Renal cortex interstitium (tissue), 11 donors: ENCODE measurements at regions not wholly inside any gene's neighbourhood (a gene's known extent, or its start where the extent isn't known, plus 50 kb on each side); places are given as distances from the start of the nearest gene placed in this dataset.
A peak's percentile ranks its signal among the peaks of the same experiment; 100 is the strongest.

Experiments used
- DNase-seq, 11 donors: peaks; one replicate each; pipeline ENCODE4 v3.0.0-alpha.2; 2013; ENCODE audit warnings: low read depth in 9 of 11, low spot score in 4 of 11; ENCODE audit errors: extremely low read depth in 1 of 11

DNA sequence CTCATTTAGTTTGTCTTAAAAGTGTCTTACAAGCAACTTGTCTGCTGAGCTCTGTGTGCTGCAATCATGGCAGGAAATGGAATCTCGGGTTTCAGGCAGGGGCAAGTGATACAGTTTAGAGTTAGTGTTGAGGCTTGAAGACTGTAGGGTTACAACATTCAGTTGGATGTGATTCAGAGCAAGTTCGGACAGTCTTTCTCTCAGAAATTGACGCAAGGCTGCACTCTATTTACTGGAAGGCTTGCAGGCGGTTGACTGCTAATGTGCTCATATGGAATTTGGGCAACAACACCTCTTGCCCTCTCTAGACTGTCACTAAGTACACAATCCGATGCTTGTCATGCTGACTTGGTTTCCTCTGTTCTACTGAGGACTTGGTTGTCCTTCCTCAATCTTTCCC, 161.7 kb upstream of the BMPER start:
- DNase-seq, result no peak

DNA sequence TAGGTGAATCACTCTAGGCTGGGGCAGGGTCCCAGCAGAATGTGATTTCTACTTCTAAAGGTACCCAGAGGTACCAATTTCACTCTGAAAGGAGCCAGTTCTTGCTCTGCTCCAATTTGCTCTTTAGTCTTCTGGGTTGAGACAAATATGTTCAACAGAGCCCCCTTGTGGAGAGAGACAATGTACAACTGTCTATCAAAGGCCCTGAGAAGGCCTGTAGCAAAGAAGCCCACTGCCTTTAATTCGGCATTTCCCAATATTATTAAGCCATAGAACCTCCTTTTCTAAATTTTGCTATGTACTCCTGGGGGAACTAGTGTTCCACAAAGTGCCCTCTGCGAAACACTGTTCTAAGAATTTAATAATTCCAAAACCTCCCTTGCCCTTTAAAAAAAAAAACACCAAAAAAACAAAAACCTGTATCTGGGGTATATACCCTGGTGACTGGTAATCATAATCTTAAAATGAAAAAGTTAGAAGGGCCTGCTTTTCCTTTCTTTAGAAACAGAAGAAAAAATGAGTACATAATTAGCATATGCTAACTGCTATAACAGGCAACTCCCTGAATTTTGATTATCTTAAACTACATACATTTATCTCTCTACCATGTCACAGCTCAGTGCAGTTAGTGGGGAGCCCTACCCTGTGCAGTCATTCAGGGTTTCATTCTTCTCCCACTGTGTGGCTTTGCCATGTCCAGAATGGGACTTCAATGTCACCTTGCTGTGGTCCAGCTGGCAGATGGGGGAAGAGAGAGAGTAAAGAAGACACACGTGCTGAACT, 160.9 kb upstream of the BMPER start:
- no peak for DNase-seq

DNA sequence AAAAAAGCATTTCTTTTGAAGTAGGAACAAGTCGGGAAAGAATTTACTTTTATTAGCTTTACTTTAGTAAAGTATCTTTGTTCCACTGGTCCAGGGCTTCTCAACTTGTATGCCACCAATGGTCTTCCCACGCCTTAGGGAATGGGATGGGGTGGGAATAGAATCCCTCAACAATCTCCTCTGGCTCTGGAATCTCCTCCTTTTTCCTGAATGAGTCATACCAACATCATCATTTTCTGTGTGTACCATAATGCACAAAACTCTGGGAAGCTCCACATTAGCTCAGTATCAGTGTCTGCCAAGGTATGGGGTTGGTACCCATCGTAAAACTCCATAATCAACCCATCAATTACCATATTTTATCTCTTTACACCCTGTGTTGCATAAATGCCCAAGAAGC, 159.4 kb upstream of the BMPER start:
- no peak for DNase-seq

DNA sequence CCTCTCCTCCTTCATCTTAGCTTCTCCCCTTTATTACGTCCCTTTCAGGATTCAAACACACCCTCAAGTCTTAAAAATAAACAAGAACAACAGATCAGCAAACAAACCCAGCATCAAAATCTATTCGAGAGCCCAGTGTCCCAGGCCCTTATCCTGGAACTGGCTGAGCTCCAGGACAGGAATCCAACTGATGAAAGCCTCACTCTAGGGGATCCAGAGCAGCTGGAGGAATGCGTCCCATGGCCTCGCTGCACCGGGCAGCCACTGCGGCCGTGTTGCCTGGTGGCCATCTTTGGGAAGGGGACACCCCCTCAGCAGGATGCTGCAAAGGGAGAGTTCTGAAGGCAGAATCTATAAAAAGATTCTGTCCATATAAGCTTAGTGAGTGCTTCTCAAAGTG, 156.5 kb upstream of the BMPER start:
- no peak for DNase-seq

DNA sequence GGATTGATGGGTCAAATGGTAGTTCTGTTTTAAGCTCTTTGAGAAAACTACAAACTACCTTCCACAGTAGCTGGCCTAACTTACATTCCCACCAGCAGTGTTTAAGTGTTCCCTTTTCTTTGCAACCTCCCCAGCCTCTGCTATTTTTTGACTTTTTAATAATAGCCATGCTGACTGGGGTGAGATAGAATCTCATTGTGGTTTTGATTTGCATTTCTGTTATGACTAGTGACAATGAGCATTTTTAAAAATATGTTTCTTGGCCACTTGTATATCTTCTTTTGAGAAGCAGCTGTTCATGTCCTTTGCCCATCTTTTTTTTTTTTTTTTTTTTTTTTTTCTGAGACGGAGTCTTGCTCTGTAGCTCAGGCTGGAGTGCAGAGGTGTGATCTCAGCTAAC, 155.2 kb upstream of the BMPER start:
- no peak for DNase-seq

DNA sequence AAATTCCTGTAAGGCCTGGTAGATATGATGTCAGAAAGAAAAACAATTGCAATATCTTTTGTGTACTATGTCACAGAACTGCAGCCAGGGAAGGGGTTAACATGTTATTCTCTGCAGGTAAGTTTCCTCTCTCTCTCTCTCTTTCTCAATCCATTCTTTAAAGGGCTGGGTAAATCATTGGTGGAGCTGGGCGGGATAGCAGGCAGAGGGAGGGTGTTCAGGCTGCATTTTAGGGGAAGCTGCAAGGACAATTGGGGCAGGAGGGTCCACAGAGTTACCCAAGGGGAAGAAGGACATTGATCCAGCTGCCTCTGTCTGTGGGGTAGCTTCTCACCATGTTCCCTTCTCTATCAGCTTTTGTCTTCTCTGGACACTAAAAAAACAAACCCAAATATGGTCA, 153.9 kb upstream of the BMPER start:
- DNase-seq, result no peak

DNA sequence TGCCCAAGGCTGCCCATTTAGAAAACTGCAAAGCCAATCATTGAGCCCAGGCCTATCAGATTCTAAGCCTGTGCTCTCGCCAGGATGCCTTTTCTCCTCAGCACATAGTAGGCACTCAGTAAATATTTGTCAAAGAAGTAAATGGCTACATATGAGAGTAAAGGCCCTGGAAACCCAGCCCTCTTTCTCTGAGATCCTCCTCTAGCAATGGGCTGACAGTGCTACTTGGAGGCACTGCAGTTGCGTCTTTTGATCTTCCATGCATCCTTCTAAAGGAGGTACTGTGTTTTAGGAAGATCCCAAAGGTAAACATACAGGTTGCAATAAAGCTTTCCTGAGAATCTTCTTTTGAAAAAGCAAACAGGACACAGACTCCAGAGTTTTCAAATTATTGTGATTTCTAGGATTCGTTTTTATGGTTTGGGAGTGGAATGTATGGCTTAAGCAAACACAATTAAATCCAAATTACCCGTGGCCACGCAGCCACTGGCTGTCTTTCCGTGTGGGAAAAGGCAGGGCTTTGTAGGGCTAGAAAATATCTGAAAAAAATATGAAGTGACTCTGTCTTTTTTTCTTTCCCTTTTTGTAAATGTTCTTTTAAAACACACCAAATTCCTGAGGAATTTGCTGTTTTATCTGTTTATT, 151.3 kb upstream of the BMPER start:
- no peak for DNase-seq

DNA sequence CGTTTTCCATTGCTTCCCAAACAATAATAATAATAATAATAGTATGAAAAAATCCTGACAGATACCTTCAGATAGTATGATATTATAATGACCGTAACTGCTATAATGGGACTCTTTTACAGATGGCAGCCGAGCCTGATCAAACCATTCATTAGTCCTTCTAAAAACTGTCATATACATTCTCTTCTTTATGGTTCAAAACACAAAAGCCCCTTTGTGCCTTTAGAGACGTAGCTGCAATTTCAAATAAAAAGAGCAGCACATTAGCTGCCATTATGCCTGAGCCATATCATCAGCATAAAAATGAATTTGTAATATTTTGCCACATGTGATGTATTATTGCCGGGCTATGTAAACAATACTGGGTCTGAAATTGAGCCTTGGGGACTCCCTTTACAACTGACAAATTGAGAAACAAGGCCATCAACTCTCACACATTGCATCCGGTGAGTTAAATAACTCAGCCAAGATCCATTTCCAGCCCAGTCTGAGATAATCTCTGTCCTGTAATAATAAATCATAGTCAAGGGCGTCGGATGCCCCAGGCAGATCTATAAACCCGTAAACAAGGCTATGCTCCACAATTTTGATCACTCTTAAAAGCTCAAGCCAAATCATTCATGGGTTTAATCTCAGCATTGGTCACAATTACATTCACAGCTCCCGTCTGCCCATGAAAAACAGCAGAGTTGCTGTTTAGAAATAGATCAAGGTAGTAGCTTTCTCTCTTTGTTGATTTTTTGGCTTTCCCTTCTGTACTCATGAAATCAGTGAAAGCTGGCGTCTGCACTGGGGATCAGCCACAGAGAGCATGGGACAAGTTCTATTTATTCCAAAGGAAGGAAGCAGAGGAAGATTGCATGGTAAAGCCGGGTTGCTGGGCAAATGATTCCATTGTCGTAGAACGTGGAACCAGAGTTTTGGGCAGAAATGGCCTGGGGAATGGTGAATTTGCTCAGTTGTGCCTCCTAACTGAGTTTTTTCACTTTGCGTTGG, 150.1 kb upstream of the BMPER start:
- no peak for DNase-seq

DNA sequence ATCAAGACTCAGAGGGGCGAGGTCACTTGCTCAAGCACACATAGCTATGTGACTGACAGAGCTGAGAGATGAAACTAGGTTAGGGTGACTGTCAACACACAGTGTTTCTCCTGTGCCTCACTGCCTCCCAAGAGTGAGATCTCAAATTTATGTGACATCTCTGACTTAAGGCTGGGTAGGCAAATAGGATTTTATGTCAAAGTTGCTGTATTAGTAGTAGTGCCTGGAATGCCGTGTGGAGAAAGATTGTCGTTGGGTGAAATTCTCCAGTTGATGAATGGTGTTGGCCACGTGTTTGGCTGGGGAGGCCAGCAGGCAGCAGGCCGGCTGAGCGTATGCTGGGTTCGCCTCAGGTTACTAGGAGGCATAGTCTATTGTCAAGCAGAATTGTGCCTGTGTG, 148.3 kb upstream of the BMPER start:
- DNase-seq, result no peak

DNA sequence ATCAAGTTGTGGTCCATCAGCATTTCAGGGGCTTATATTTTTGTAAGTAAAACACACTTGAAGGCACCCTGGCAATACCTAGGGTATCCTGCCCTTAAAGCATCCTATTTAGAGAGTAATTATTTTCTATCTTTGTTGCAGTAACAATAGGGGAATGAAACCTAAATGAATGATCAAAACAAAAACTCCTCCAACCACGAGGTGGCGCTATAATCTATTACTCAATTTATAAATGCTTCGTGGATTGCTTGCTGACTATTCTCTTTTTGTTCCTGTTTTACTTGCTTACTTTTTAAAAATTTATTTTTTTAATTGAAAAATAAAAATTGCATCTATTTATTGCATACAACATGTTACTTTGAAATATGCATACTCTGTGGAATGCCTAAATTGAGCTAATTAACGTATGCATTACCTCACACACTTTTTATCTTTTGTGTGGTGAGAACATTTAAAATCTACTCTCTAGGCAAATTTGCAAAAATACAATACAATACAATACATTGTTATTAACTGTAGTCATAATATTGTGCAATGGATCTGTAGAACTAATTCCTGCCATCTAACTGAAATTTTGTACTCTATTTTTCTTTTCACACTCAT, 147.7 kb upstream of the BMPER start:
- no peak for DNase-seq

DNA sequence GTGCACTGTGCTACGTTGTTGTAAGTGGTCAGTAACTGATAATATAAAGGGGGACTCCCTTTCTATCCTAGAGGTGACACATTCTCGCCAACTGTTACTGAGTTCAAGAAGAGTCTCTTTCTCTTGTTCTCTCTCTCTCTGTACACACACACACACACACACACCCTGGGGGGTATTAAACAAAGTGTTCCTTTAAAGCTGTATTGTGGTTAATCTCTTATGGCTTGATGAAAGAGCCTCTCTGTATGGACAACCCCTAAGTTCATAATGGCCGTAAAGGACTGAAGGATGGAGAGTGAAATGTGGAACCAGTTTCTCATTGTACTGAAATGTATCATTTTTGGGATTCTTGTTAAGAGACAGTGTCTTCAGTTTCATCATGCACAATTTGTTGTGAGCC, 145.2 kb upstream of the BMPER start:
- DNase-seq, result no peak

DNA sequence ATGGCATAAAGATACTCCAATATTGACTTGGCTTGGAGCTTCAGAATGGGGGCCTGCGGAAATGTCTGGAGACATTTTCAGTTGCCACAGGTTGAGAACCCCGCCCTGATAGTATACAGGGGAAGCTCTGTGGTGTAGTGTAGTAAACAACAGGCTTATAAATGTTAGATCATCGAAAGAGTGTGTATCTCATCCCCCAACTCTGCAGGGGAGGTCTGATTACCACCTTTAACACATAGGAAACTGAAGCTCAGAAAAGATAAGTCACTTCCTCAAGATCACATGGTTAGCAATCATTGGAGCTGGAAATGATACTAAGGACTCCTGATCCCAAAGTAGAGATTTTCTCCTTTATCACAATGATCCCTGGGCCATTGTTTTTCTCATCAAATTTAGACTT, 144.5 kb upstream of the BMPER start:
- no peak for DNase-seq

DNA sequence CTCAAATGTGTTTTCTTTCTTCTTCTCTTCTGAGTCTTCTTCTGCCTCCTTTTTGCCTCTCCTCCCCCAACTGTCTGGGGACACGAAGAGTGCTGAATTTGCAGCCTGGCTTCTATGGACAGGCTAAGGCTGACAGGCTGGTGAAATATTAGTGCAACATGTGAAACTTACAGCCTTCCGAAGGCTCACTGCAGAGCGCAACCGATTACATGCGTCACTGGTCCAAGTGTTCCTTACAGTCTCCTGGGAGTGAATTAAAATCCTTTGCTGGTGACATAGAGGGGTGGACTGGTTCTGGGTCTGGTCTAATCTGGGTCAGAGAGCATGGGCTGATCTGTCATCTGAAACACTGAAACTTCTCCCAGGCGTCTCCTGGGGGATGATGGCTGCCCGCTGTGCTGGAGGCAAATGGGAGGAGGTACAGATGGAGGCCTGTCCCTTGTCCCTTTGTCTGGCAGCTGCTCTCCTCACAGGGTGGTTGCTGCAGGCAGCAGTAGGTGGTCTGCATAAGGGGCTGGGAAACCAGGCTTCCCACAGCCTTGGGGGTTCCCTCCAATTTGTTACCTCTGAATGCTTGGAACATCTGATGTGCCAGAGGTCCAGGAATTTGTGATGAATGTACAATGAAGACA, 143.8 kb upstream of the BMPER start:
- DNase-seq, result peak in 4 of 11 donors; percentile 38 to 59 (median 52)

DNA sequence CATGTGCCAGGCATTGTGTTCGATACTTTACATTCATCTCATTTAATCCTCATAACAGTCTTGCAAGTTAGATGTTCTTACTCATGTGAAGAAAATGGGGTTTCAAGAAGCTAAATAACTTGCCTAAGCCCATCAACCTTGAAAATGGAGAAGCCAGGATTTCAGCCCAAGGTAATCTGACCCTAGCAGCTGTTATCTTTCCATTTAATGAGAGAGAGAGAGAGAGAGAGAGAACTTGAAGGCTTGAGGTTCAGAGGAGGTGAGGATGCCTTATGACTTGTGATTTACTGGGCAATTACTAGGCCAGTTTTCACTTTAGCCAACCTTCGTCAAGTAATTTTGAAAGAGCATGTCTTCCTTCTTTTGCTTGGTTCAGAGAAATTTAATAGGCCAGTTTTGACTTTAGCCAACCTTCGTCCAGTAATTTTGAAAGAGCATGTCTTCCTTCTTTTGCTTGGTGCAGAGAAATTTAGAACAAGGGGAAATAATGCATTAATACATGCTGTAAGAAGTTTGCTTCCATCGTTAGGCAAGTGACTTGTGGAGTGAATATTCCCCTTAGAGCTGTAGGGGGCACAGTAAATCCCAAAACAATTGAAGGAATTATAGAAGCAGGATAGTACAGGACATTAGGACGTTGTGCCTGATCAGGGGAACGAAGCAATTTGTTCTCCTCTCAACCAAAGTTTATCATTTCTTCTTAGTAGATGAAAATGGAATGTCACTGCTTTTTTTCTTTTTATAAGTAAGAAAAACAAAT, 143.0 kb upstream of the BMPER start:
- DNase-seq, result peak in 2 of 11 donors; percentile 35 to 63

DNA sequence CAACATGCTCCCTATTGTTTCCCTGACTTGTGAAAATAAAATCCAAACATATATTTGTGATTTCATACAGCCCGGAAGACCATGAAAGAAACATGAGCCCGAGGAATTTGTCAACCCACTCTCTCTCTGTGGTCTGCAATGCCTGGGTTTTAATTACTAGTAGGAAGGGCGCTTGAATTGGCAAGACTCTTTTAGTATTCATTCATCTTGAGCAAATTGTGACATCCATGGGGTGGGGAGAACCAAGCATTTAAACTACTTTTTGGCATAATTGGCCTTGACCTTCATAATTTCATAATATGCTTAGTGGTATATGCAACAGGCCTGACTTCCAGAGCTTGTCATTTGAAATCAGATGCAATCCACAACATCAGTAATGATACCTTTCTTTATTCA, 142.4 kb upstream of the BMPER start:
- no peak for DNase-seq

DNA sequence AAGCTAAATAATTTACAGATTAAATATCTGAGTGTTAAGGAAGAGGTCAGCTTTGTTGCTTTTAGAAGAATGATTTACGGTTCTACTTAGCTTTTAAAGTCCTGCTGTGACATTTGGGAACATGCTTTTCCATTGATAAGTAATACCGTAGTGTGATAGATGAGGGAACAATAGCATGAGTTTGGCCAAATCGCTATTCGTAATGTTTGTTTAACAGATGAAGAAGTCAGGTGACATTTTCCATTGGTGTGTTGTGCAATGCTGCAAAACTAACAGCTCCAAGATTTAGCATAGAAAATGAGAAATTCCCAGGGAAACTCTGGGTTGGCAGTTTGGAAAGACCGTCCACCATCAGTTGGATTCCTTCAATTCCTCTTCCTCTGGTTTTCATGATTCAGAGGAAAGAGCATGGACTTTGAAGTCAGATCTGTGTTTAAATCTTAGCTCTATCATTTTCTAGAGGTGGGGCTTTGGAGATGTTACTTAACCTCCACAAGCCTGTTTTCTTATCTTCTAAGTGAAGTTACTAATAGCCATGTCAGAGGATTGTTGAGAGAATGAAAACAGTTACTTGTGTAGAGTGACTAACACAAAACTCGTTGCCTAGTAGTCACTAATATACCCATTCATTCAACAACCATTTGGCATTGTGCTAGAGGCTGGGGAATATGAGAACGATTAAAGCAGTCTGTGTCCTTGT, 140.4 kb upstream of the BMPER start:
- DNase-seq, result no peak

DNA sequence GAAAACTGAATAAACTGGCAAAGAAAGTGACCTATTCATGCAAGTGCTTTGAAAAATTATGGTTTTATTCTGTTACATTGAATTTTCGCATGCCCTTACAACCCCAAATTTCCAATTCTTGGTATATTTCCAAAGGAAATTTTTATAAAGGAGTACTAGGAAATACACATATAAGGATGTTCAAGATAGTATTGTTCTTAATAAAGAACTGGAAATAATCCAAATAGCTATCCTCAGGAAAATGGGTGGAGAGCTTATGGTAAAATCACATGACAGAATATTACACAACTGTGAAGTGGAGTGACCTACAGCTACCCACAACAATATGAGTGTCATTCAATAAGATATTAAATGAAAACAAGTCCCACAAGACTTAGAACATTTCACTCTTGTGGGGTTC, 138.9 kb upstream of the BMPER start:
- DNase-seq, result no peak

DNA sequence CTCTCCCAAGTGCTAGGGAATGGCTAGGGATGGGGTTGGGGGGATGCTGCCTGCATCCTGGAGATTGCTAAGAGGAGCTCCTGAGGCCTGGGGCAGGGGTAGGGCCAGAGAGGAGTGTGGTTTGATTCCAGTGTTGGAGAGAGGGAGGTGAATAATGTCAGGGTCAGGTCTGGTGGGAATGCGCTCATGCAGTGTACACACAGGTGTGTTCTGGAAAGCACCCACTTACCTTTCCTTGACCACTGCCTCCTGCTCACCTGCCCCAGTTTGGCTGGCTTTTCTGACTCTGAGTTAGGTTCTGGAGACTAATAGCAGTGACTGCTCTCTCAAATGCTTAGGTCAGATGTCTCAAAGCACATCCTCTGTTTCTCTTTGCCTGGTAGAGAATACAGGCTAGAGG, 135.4 kb upstream of the BMPER start:
- DNase-seq, result no peak
